ENCODE measurements at regions not wholly inside any gene's neighbourhood (a gene's known extent, or its start where the extent isn't known, plus 50 kb on each side); places are given as distances from the start of the nearest gene placed in this dataset.

GRCh38 chr13:79724348-79725103 is 243.6 kb downstream of the NDFIP2 start:
- TF ChIP-seq CTCF (IDR thresholded peaks at IDR 0.05) (no peak), POLR2A (IDR thresholded peaks at IDR 0.05; ENCODE audit: low read depth) (no peak), EP300 (IDR thresholded peaks at IDR 0.05) (no peak)

Data from esophagus muscularis mucosa (tissue), 4 donors.